ENCODE measurements at regions not wholly inside any gene's neighbourhood (a gene's known extent, or its start where the extent isn't known, plus 50 kb on each side); places are given as distances from the start of the nearest gene placed in this dataset.

DNA sequence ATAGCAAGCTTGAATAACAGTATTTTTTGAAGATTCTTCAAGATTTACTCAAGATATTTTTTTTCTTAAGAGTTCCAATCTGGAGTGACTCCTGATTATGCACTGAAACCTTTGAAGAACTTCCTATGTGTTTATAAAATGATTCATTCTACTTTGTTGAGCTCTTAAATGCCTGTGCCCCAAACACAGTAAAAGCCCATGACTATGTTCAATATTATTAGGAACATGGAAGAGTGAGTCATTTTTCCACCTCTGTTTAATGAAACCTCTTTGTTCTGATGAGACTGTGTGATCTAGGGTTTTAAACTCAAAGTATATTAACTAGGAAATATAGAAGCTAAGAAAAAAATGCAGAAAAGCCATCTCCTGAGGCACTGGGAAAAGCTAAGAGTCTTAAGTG lies 415.0 kb upstream of the FBXO33 start:
- Histone ChIP-seq H3K27ac (ENCODE audit: low read length) (no peak overlapping the region), H3K79me2 (ENCODE audit: low read length) (no peaks in the 10 kb centered on the region), H4K20me1 (ENCODE audit: insufficient read depth, low read depth, low read length) (no peaks in the 10 kb centered on the region), H3K4me2 (ENCODE audit: low read depth, low read length, poor library complexity, severe bottlenecking) (no peak overlapping the region), H3K9ac (ENCODE audit: low read length) (no peak overlapping the region), H3K9me3 (ENCODE audit: low read length) (no peaks in the 10 kb centered on the region), H3K4me1 (ENCODE audit: low read length) (no peaks in the 10 kb centered on the region), H3K9me2 (replicated peaks; ENCODE audit: insufficient read depth, low read length) (no peaks in the 10 kb centered on the region), H2AFZ (ENCODE audit: low read length) (no peak overlapping the region), H3K36me3 (ENCODE audit: insufficient read depth, low read length) (no peaks in the 10 kb centered on the region), H3K4me3 (ENCODE audit: low read length) (no peak overlapping the region), H3K27me3 (ENCODE audit: low read length) (no peaks in the 10 kb centered on the region)
- DNase-seq = no peak

DNA sequence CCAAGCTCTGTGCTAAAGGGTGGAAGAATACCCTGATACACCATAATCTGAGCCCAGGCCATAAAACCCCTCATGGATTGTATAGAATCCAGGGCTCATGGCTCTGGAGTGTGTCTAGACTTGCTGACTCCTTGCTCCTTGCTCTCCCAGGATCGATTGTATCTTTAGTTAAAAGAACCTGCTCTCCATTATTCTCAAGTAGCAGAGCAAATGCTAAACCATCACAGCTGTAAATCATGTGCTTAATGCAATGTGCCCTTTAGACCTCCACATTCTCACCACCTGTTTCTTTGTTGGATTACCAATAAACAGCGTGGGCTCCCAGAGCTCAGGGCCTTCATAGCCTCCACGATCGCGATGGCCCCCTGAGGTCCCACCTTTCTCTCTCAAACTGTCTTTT lies 411.6 kb upstream of the FBXO33 start:
- H3K9me2 ChIP-seq (replicated peaks; ENCODE audit: insufficient read depth, low read length) = no peaks in the 10 kb centered on the region
- no peaks in the 10 kb centered on the region for H4K20me1 ChIP-seq (ENCODE audit: insufficient read depth, low read depth, low read length)
- H3K79me2 ChIP-seq (ENCODE audit: low read length) = no peaks in the 10 kb centered on the region
- DNase-seq = no peak
- H3K4me2 ChIP-seq (ENCODE audit: low read depth, low read length, poor library complexity, severe bottlenecking) = no peak overlapping the region
- H2AFZ ChIP-seq (ENCODE audit: low read length) = no peak overlapping the region
- H3K4me1 ChIP-seq (ENCODE audit: low read length) = no peaks in the 10 kb centered on the region
- H3K27ac ChIP-seq (ENCODE audit: low read length) = no peak overlapping the region
- no peak overlapping the region for H3K4me3 ChIP-seq (ENCODE audit: low read length)
- H3K27me3 ChIP-seq (ENCODE audit: low read length) = no peaks in the 10 kb centered on the region
- H3K9me3 ChIP-seq (ENCODE audit: low read length) = no peaks in the 10 kb centered on the region
- no peak overlapping the region for H3K9ac ChIP-seq (ENCODE audit: low read length)
- no peaks in the 10 kb centered on the region for H3K36me3 ChIP-seq (ENCODE audit: insufficient read depth, low read length)

GRCh38 chr14:39841088-39841487 lies 408.9 kb upstream of the FBXO33 start:
- H2AFZ ChIP-seq (ENCODE audit: low read length) = no peak overlapping the region
- H3K9me2 ChIP-seq (replicated peaks; ENCODE audit: insufficient read depth, low read length) = no peaks in the 10 kb centered on the region; the same call in 1 of the 2 replicates
- H3K36me3 ChIP-seq (ENCODE audit: insufficient read depth, low read length) = no peaks in the 10 kb centered on the region
- no peaks in the 10 kb centered on the region for H3K9me3 ChIP-seq (ENCODE audit: low read length)
- no peaks in the 10 kb centered on the region for H3K4me1 ChIP-seq (ENCODE audit: low read length)
- no peak overlapping the region for H3K27ac ChIP-seq (ENCODE audit: low read length)
- DNase-seq = no peak
- no peaks in the 10 kb centered on the region for H4K20me1 ChIP-seq (ENCODE audit: insufficient read depth, low read depth, low read length)
- H3K9ac ChIP-seq (ENCODE audit: low read length) = no peak overlapping the region
- no peaks in the 10 kb centered on the region for H3K79me2 ChIP-seq (ENCODE audit: low read length)
- H3K27me3 ChIP-seq (ENCODE audit: low read length) = no peaks in the 10 kb centered on the region
- H3K4me3 ChIP-seq (ENCODE audit: low read length) = no peak overlapping the region
- no peak overlapping the region for H3K4me2 ChIP-seq (ENCODE audit: low read depth, low read length, poor library complexity, severe bottlenecking)

GRCh38 chr14:39827901-39828655 lies 395.8 kb upstream of the FBXO33 start:
- Histone ChIP-seq H3K4me3 (ENCODE audit: low read length) (no peak overlapping the region), H2AFZ (ENCODE audit: low read length) (no peak overlapping the region), H3K4me2 (ENCODE audit: low read depth, low read length, poor library complexity, severe bottlenecking) (no peak overlapping the region), H3K9me3 (ENCODE audit: low read length) (no peaks in the 10 kb centered on the region), H3K36me3 (ENCODE audit: insufficient read depth, low read length) (no peaks in the 10 kb centered on the region), H3K27ac (ENCODE audit: low read length) (no peak overlapping the region), H3K9me2 (replicated peaks; ENCODE audit: insufficient read depth, low read length) (no peaks in the 10 kb centered on the region), H3K79me2 (ENCODE audit: low read length) (no peaks in the 10 kb centered on the region), H4K20me1 (ENCODE audit: insufficient read depth, low read depth, low read length) (no peaks in the 10 kb centered on the region), H3K4me1 (ENCODE audit: low read length) (no peaks in the 10 kb centered on the region), H3K27me3 (ENCODE audit: low read length) (no peaks in the 10 kb centered on the region), H3K9ac (ENCODE audit: low read length) (no peak overlapping the region)
- no peak for DNase-seq

DNA sequence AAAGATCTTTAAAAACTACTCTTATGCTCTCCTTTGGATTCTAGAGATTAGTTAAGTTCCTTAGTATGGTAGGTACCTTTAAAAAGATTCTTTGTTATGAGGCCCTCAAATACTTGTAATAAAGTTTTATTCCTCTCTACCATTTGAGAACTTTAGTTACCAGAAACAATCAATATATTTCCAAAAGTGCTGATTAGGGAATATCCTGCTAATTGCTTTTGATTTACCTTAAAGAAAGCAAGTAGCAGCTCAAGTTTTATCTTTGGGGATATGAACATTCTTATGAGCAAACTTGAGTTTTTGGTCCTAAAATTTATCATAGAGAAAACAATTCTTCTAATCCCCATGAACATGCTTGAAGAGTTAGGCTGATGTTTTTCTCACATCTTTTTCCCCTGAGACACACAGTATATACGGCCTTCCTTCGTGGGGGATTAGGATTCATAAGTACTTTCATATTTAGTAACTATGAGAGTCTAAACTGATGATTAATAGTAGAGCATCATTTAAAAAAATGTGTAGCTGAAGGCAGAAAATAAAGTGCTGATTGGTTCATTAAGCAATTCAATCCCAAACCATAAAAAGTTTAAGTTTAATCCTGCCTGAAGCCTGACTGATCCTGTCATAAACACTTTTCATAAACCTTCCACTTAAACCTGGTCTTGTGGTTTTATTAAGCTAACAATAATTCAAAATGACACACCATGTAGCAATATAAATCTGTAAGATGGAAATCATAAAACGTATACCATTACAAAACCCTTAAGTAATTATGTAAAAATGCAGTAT lies 380.5 kb upstream of the FBXO33 start:
- no peak overlapping the region for H3K9ac ChIP-seq (ENCODE audit: low read length)
- H3K27me3 ChIP-seq (ENCODE audit: low read length) = 0 out of 2 replicates have a peak, but pooled peaks cover 2% of the 10 kb centered on the region
- H3K4me1 ChIP-seq (ENCODE audit: low read length) = no peaks in the 10 kb centered on the region
- H3K4me2 ChIP-seq (ENCODE audit: low read depth, low read length, poor library complexity, severe bottlenecking) = no peak overlapping the region
- no peak for DNase-seq
- no peak overlapping the region for H3K27ac ChIP-seq (ENCODE audit: low read length)
- H3K4me3 ChIP-seq (ENCODE audit: low read length) = no peak overlapping the region
- H3K9me3 ChIP-seq (ENCODE audit: low read length) = no peaks in the 10 kb centered on the region
- no peaks in the 10 kb centered on the region for H4K20me1 ChIP-seq (ENCODE audit: insufficient read depth, low read depth, low read length)
- no peak overlapping the region for H2AFZ ChIP-seq (ENCODE audit: low read length)
- H3K79me2 ChIP-seq (ENCODE audit: low read length) = no peaks in the 10 kb centered on the region
- no peaks in the 10 kb centered on the region for H3K36me3 ChIP-seq (ENCODE audit: insufficient read depth, low read length)
- H3K9me2 ChIP-seq (replicated peaks; ENCODE audit: insufficient read depth, low read length) = no peaks in the 10 kb centered on the region

- H3K9ac ChIP-seq (ENCODE audit: low read length) = no peak overlapping the region
- H3K4me2 ChIP-seq (ENCODE audit: low read depth, low read length, poor library complexity, severe bottlenecking) = no peak overlapping the region
- no peaks in the 10 kb centered on the region for H3K36me3 ChIP-seq (ENCODE audit: insufficient read depth, low read length)
- H3K4me3 ChIP-seq (ENCODE audit: low read length) = no peak overlapping the region
- H3K27me3 ChIP-seq (ENCODE audit: low read length) = peaks cover 2% of the 10 kb centered on the region; the same call in 1 of the 2 replicates
- no peaks in the 10 kb centered on the region for H4K20me1 ChIP-seq (ENCODE audit: insufficient read depth, low read depth, low read length)
- H3K9me2 ChIP-seq (replicated peaks; ENCODE audit: insufficient read depth, low read length) = no peaks in the 10 kb centered on the region
- no peaks in the 10 kb centered on the region for H3K9me3 ChIP-seq (ENCODE audit: low read length)
- H3K27ac ChIP-seq (ENCODE audit: low read length) = no peak overlapping the region
- DNase-seq = no peak
- H2AFZ ChIP-seq (ENCODE audit: low read length) = no peak overlapping the region
- no peaks in the 10 kb centered on the region for H3K4me1 ChIP-seq (ENCODE audit: low read length)
- no peaks in the 10 kb centered on the region for H3K79me2 ChIP-seq (ENCODE audit: low read length)
Measured at GRCh38 chr14:39807271-39807670, 375.0 kb upstream of the FBXO33 start.

DNA sequence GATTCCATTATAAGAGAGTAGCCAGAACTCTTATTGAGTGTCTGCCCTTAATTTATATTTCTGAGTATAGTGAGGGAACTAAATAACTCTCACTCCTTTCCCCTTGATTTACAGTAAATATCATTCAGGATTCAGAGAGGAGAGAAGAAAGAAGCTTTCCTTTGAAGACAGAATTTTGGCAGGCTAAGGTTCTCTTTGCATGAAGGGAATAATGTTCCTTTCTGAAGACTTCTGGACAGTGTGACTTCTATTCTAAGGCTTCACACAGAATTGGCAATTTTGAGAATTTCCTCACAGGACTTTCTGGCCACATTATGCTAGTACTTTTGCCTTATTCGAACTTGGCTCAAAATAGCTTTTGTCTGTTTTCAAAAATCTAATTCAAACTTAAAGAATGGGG lies 352.2 kb upstream of the FBXO33 start:
- H3K4me3 ChIP-seq (ENCODE audit: low read length) = no peak overlapping the region
- no peak overlapping the region for H2AFZ ChIP-seq (ENCODE audit: low read length)
- no peaks in the 10 kb centered on the region for H4K20me1 ChIP-seq (ENCODE audit: insufficient read depth, low read depth, low read length)
- no peak overlapping the region for H3K9ac ChIP-seq (ENCODE audit: low read length)
- DNase-seq = no peak
- H3K27me3 ChIP-seq (ENCODE audit: low read length) = no peaks in the 10 kb centered on the region
- H3K27ac ChIP-seq (ENCODE audit: low read length) = no peak overlapping the region
- no peaks in the 10 kb centered on the region for H3K9me3 ChIP-seq (ENCODE audit: low read length)
- no peaks in the 10 kb centered on the region for H3K79me2 ChIP-seq (ENCODE audit: low read length)
- H3K9me2 ChIP-seq (replicated peaks; ENCODE audit: insufficient read depth, low read length) = no peaks in the 10 kb centered on the region
- H3K36me3 ChIP-seq (ENCODE audit: insufficient read depth, low read length) = no peaks in the 10 kb centered on the region
- no peaks in the 10 kb centered on the region for H3K4me1 ChIP-seq (ENCODE audit: low read length)
- H3K4me2 ChIP-seq (ENCODE audit: low read depth, low read length, poor library complexity, severe bottlenecking) = no peak overlapping the region

DNA sequence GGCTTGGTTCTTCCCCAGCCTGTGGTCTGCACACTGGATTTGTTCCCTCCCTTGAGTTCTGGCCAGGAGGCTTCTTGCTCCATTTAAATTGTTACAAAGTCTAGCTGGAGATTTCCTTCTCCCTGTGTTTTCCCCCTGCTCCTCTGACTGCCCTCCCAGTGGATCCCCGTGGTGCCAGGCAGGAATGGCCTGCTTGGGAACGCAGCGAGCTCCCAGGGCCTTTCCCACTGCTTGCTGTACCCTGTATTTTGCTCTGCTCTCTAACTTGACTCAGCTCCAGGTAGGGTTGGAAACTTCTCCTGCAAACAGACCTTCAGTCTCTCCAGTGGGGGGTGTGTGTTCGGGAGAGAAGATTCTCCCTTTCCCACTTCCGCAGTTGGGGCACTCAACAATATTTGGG lies 349.2 kb upstream of the FBXO33 start:
- H3K4me1 ChIP-seq (ENCODE audit: low read length) = no peaks in the 10 kb centered on the region
- H3K79me2 ChIP-seq (ENCODE audit: low read length) = no peaks in the 10 kb centered on the region
- no peak overlapping the region for H2AFZ ChIP-seq (ENCODE audit: low read length)
- no peak for DNase-seq
- H3K9me3 ChIP-seq (ENCODE audit: low read length) = no peaks in the 10 kb centered on the region
- H3K4me3 ChIP-seq (ENCODE audit: low read length) = no peak overlapping the region
- H4K20me1 ChIP-seq (ENCODE audit: insufficient read depth, low read depth, low read length) = no peaks in the 10 kb centered on the region
- no peaks in the 10 kb centered on the region for H3K9me2 ChIP-seq (replicated peaks; ENCODE audit: insufficient read depth, low read length)
- H3K36me3 ChIP-seq (ENCODE audit: insufficient read depth, low read length) = no peaks in the 10 kb centered on the region
- H3K27me3 ChIP-seq (ENCODE audit: low read length) = no peaks in the 10 kb centered on the region
- no peak overlapping the region for H3K9ac ChIP-seq (ENCODE audit: low read length)
- H3K4me2 ChIP-seq (ENCODE audit: low read depth, low read length, poor library complexity, severe bottlenecking) = no peak overlapping the region
- H3K27ac ChIP-seq (ENCODE audit: low read length) = no peak overlapping the region

All from Karpas-422 (cell line).